ENCODE measurements at regions not wholly inside any gene's neighbourhood (a gene's known extent, or its start where the extent isn't known, plus 50 kb on each side); places are given as distances from the start of the nearest gene placed in this dataset.

DNA sequence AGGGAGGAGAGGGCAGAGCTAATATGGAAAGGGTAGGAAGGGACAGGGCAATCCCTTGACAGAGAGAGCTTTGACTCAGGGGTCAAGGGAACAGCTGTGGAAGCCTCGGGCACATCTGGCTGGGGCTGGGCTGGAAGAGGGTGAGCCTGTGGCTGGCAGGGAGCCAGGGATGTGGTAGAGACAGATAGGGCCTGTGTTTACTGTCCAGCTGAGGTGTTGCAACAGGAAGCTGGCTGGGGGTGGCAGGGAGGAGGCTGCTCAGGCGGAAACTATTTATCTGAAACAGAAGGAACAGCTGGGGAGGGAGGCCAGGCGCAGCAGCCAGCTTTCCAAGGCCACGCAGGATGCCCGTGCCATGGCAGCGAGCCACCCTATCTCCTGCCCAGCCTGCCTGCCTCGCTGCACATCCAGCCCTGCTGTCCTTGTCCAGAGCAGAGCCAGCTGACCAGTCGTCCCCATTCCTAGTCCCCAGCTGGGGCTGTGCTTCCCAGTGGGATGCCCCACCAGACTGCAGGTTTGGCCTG, 264.7 kb downstream of the CYP26B1 start:
- Histone ChIP-seq H3K4me1 (ENCODE audit: control insufficient read depth, insufficient read depth, low read length) (no peaks in the 10 kb centered on the region), H3K9me3 (replicated peaks; ENCODE audit: control insufficient read depth, insufficient read depth, low read length) (no peaks in the 10 kb centered on the region), H3K9ac (ENCODE audit: control insufficient read depth, insufficient read depth, low read length) (no peak overlapping the region), H3K27ac (ENCODE audit: control insufficient read depth, insufficient read depth) (no peak overlapping the region), H3K79me2 (ENCODE audit: control insufficient read depth, insufficient read depth, low read length) (no peaks in the 10 kb centered on the region), H3K4me2 (ENCODE audit: control insufficient read depth, insufficient read depth) (no peak overlapping the region), H3K4me3 (no peak overlapping the region), H3K27me3 (replicated peaks in 1 of 2; ENCODE audit: control insufficient read depth in 2 of 2, insufficient read depth in 2 of 2, low read length in 1 of 2) (no peaks in the 10 kb centered on the region), H4K20me1 (ENCODE audit: control insufficient read depth, insufficient read depth) (no peaks in the 10 kb centered on the region), H2AFZ (ENCODE audit: control insufficient read depth, low read depth, low read length) (no peak overlapping the region), H3K36me3 (ENCODE audit: control insufficient read depth in 2 of 2, insufficient read depth in 2 of 2, low read length in 1 of 2) (no peaks in the 10 kb centered on the region)
- FAIRE-seq (no peak), ATAC-seq (no peak), DNase-seq (ENCODE audit: low read depth, low spot score) (no peak)
- SMC1A ChIA-PET (ENCODE audit: uncharacterized antibody, unreplicated experiment), result no interaction called here
- no TSS peak for BruUV-seq (replicated peaks)
- WGBS (ENCODE audit: insufficient coverage, insufficient replicate concordance, low lambda C conversion rate, missing lambda C conversion rate), result 23% methylated on average over 8 of the region's 8 CpGs
- CTCF ChIA-PET, result no interaction called here
- RAD21 ChIA-PET (ENCODE audit: unreplicated experiment), result no interaction called here
- POLR2A ChIA-PET, result no interaction called here
- in situ Hi-C loops (cut with MboI) (no loop called here), intact Hi-C loops (cut with micrococcal nuclease; ENCODE audit: unreplicated experiment) (no loop called here)
- TF ChIP-seq, protein P1, sequence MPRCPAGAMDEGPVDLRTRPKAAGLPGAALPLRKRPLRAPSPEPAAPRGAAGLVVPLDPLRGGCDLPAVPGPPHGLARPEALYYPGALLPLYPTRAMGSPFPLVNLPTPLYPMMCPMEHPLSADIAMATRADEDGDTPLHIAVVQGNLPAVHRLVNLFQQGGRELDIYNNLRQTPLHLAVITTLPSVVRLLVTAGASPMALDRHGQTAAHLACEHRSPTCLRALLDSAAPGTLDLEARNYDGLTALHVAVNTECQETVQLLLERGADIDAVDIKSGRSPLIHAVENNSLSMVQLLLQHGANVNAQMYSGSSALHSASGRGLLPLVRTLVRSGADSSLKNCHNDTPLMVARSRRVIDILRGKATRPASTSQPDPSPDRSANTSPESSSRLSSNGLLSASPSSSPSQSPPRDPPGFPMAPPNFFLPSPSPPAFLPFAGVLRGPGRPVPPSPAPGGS (IDR thresholded peaks at IDR 0.05; ENCODE audit: borderline replicate concordance, insufficient read depth, low read depth, low read length, poor library complexity, severe bottlenecking), result no peak
- TF ChIP-seq, protein P2, sequence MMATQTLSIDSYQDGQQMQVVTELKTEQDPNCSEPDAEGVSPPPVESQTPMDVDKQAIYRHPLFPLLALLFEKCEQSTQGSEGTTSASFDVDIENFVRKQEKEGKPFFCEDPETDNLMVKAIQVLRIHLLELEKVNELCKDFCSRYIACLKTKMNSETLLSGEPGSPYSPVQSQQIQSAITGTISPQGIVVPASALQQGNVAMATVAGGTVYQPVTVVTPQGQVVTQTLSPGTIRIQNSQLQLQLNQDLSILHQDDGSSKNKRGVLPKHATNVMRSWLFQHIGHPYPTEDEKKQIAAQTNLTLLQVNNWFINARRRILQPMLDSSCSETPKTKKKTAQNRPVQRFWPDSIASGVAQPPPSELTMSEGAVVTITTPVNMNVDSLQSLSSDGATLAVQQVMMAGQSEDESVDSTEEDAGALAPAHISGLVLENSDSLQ (IDR thresholded peaks at IDR 0.05), result no peak
- no peak for TF ChIP-seq ATF2 (IDR thresholded peaks at IDR 0.05; ENCODE audit: low read length)
- TF ChIP-seq EZH2 (IDR thresholded peaks at IDR 0.05; ENCODE audit: borderline replicate concordance, control insufficient read depth, low read depth, low read length), result no peak
- no peak for TF ChIP-seq SPI1 (IDR thresholded peaks at IDR 0.05; ENCODE audit: borderline replicate concordance, insufficient read depth, low read depth, low read length)
- TF ChIP-seq FOXK2 (IDR thresholded peaks at IDR 0.05), result no peak
- TF ChIP-seq MTA3 (IDR thresholded peaks at IDR 0.05; ENCODE audit: borderline replicate concordance, low read length), result no peak
- no peak for TF ChIP-seq MXI1 (IDR thresholded peaks at IDR 0.05; ENCODE audit: low read depth, low read length)
- TF ChIP-seq EGR1 (IDR thresholded peaks at IDR 0.05; ENCODE audit: borderline replicate concordance in 1 of 2, low read depth in 2 of 2, low read length in 2 of 2), result no peak
- TF ChIP-seq CREB1 (IDR thresholded peaks at IDR 0.05; ENCODE audit: low read depth), result no peak
- TF ChIP-seq, protein P3, sequence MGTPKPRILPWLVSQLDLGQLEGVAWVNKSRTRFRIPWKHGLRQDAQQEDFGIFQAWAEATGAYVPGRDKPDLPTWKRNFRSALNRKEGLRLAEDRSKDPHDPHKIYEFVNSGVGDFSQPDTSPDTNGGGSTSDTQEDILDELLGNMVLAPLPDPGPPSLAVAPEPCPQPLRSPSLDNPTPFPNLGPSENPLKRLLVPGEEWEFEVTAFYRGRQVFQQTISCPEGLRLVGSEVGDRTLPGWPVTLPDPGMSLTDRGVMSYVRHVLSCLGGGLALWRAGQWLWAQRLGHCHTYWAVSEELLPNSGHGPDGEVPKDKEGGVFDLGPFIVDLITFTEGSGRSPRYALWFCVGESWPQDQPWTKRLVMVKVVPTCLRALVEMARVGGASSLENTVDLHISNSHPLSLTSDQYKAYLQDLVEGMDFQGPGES (IDR thresholded peaks at IDR 0.05), result no peak
- TF ChIP-seq, protein P4, sequence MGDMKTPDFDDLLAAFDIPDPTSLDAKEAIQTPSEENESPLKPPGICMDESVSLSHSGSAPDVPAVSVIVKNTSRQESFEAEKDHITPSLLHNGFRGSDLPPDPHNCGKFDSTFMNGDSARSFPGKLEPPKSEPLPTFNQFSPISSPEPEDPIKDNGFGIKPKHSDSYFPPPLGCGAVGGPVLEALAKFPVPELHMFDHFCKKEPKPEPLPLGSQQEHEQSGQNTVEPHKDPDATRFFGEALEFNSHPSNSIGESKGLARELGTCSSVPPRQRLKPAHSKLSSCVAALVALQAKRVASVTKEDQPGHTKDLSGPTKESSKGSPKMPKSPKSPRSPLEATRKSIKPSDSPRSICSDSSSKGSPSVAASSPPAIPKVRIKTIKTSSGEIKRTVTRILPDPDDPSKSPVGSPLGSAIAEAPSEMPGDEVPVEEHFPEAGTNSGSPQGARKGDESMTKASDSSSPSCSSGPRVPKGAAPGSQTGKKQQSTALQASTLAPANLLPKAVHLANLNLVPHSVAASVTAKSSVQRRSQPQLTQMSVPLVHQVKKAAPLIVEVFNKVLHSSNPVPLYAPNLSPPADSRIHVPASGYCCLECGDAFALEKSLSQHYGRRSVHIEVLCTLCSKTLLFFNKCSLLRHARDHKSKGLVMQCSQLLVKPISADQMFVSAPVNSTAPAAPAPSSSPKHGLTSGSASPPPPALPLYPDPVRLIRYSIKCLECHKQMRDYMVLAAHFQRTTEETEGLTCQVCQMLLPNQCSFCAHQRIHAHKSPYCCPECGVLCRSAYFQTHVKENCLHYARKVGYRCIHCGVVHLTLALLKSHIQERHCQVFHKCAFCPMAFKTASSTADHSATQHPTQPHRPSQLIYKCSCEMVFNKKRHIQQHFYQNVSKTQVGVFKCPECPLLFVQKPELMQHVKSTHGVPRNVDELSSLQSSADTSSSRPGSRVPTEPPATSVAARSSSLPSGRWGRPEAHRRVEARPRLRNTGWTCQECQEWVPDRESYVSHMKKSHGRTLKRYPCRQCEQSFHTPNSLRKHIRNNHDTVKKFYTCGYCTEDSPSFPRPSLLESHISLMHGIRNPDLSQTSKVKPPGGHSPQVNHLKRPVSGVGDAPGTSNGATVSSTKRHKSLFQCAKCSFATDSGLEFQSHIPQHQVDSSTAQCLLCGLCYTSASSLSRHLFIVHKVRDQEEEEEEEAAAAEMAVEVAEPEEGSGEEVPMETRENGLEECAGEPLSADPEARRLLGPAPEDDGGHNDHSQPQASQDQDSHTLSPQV (IDR thresholded peaks at IDR 0.05), result no peak
- TF ChIP-seq STAT1 (conservative IDR thresholded peaks at IDR 0.05), result no peak
- no peak for TF ChIP-seq GABPA (IDR thresholded peaks at IDR 0.05; ENCODE audit: low read depth)
- no peak for TF ChIP-seq EED (IDR thresholded peaks at IDR 0.05; ENCODE audit: low read depth)

All from GM12878 (cell line).